ENCODE measurements at regions not wholly inside any gene's neighbourhood (a gene's known extent, or its start where the extent isn't known, plus 50 kb on each side); places are given as distances from the start of the nearest gene placed in this dataset.

DNA sequence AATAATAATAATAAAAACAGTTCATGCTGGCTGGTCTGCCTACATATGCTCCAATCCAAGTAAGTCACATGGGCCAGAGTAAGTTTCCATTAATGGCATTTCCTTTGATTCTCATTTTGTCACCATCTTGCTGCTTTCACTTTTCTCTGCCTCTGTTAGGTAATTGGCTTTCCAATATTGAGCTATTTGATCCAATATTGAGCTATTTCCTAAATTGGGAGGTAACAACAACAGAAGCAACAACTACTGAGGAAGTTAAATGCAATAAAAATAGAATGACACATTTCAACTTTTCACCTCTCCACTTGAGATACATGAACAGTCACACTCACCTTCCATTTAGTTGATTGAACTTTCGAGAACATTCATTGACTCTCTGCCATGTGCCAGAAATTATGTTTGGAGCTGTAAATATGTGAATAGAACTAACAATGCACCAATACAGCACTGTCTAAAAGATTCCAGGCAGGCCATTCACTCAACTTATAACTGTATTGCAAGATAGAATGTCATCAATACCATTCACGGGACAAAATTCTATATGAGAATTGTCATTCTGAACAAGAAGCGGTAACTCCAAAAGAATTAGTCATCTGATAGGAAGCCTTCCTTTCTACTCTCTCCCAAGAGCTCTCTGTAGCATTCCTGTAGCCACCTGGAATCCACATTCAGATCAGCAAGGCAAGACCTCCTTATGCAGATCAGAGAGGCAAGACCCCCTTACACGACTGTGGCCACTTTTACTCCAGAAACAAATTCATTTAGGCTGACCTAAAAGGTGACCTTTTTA lies 136.4 kb downstream of the PHLDA1 start:
- H3K4me1 ChIP-seq (ENCODE audit: control insufficient read depth, insufficient read depth, low read length): peaks cover 15% of the 10 kb centered on the region
- no peak overlapping the region for H3K27ac ChIP-seq (ENCODE audit: low read depth, low read length)
- no peaks in the 10 kb centered on the region for H3K36me3 ChIP-seq (ENCODE audit: control insufficient read depth, insufficient read depth, low read length)
- H3K27me3 ChIP-seq (ENCODE audit: control insufficient read depth, insufficient read depth, low read length): no peaks in the 10 kb centered on the region
- no peak overlapping the region for H3K9ac ChIP-seq (ENCODE audit: low read length)
- no peak overlapping the region for H3K4me3 ChIP-seq (ENCODE audit: low read depth, low read length)
- H3K9me3 ChIP-seq (ENCODE audit: control insufficient read depth, insufficient read depth, low read depth, low read length): no peaks in the 10 kb centered on the region

GRCh38 chr12:75893765-75894164 lies 137.8 kb downstream of the PHLDA1 start:
- Histone ChIP-seq H3K27me3 (ENCODE audit: control insufficient read depth, insufficient read depth, low read length) (no peaks in the 10 kb centered on the region), H3K9me3 (ENCODE audit: control insufficient read depth, insufficient read depth, low read depth, low read length) (no peaks in the 10 kb centered on the region), H3K4me1 (ENCODE audit: control insufficient read depth, insufficient read depth, low read length) (peaks cover 29% of the 10 kb centered on the region), H3K36me3 (ENCODE audit: control insufficient read depth, insufficient read depth, low read length) (no peaks in the 10 kb centered on the region), H3K27ac (ENCODE audit: low read depth, low read length) (no peak overlapping the region), H3K4me3 (ENCODE audit: low read depth, low read length) (no peak overlapping the region), H3K9ac (ENCODE audit: low read length) (no peak overlapping the region)

DNA sequence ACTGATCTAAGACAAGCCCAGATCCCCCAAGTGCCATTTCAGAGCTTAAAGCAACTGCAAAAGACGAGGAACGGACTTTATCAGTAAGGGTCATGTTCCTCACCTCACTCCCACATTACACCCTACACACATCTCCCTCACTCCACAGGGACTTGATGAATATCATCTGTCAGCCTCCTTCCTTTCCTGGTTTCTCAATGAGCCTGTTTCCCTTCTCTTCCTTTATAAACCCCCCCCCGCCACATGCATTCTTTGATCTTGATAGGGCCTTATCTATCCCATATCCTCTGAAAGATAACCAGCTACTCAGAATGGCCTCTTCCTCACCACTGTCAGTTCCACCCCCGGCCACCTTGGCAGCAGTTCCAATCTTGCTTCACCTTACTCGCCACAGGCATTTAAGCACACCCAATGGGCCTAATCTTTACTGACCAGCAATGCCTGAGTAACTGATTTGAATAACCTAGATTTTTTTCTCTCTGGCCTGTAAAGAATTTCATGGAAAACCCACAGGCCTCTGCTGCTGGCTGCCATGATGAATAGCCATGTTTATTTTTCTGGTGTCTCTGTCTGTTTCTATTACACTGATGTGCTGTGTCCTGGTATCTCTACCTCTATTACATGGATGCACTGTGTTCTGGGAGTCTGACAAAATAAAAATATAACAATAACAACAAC lies 138.7 kb downstream of the PHLDA1 start:
- Histone ChIP-seq H3K9ac (ENCODE audit: low read length) (peak overlapping the region; percentile 45), H3K9me3 (ENCODE audit: control insufficient read depth, insufficient read depth, low read depth, low read length) (no peaks in the 10 kb centered on the region), H3K36me3 (ENCODE audit: control insufficient read depth, insufficient read depth, low read length) (no peaks in the 10 kb centered on the region), H3K4me1 (ENCODE audit: control insufficient read depth, insufficient read depth, low read length) (peaks cover 34% of the 10 kb centered on the region), H3K27me3 (ENCODE audit: control insufficient read depth, insufficient read depth, low read length) (no peaks in the 10 kb centered on the region), H3K4me3 (ENCODE audit: low read depth, low read length) (no peak overlapping the region), H3K27ac (ENCODE audit: low read depth, low read length) (no peak overlapping the region; the same call in 1 of the 2 replicates)

GRCh38 chr12:75891072-75891471 lies 140.5 kb downstream of the PHLDA1 start:
- H3K9ac ChIP-seq (ENCODE audit: low read length): no peak overlapping the region
- peaks cover 34% of the 10 kb centered on the region for H3K4me1 ChIP-seq (ENCODE audit: control insufficient read depth, insufficient read depth, low read length)
- no peak overlapping the region for H3K27ac ChIP-seq (ENCODE audit: low read depth, low read length)

DNA sequence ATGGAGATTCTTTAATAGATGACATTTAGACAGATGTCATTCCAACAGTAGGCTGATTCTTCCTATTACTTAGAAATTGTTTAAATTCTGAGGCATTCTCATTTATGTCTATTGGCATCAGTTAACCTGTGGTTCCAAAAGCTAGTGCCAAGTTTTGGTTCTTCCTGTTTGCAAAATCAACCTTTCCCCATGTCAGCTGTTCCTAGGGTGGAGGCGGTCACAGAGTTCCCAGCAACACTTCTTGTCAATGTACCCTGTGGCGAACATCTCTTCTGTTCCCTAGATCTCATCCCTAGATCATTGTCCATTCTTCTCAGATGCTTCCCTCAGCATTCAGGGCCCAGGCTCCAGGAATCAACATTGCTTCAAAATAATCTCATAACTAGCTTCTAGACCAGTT lies 140.9 kb downstream of the PHLDA1 start:
- Histone ChIP-seq H3K4me3 (ENCODE audit: low read depth, low read length) (no peak overlapping the region), H3K9me3 (ENCODE audit: control insufficient read depth, insufficient read depth, low read depth, low read length) (no peaks in the 10 kb centered on the region), H3K9ac (ENCODE audit: low read length) (no peak overlapping the region), H3K27ac (ENCODE audit: low read depth, low read length) (no peak overlapping the region), H3K36me3 (ENCODE audit: control insufficient read depth, insufficient read depth, low read length) (no peaks in the 10 kb centered on the region), H3K4me1 (ENCODE audit: control insufficient read depth, insufficient read depth, low read length) (peaks cover 33% of the 10 kb centered on the region), H3K27me3 (ENCODE audit: control insufficient read depth, insufficient read depth, low read length) (no peaks in the 10 kb centered on the region)

More at GRCh38 chr12:75891072-75891471, 140.5 kb downstream of the PHLDA1 start:
- Histone ChIP-seq H3K36me3 (ENCODE audit: control insufficient read depth, insufficient read depth, low read length) (no peaks in the 10 kb centered on the region), H3K27me3 (ENCODE audit: control insufficient read depth, insufficient read depth, low read length) (no peaks in the 10 kb centered on the region), H3K9me3 (ENCODE audit: control insufficient read depth, insufficient read depth, low read depth, low read length) (no peaks in the 10 kb centered on the region), H3K4me3 (ENCODE audit: low read depth, low read length) (no peak overlapping the region)

GRCh38 chr12:75890141-75890540 lies 141.4 kb downstream of the PHLDA1 start:
- H3K27me3 ChIP-seq (ENCODE audit: control insufficient read depth, insufficient read depth, low read length): no peaks in the 10 kb centered on the region
- H3K27ac ChIP-seq (ENCODE audit: low read depth, low read length): no peak overlapping the region
- no peak overlapping the region for H3K4me3 ChIP-seq (ENCODE audit: low read depth, low read length)
- H3K4me1 ChIP-seq (ENCODE audit: control insufficient read depth, insufficient read depth, low read length): peaks cover 28% of the 10 kb centered on the region
- H3K9ac ChIP-seq (ENCODE audit: low read length): no peak overlapping the region
- H3K9me3 ChIP-seq (ENCODE audit: control insufficient read depth, insufficient read depth, low read depth, low read length): no peaks in the 10 kb centered on the region
- no peaks in the 10 kb centered on the region for H3K36me3 ChIP-seq (ENCODE audit: control insufficient read depth, insufficient read depth, low read length)

- H3K36me3 ChIP-seq (ENCODE audit: control insufficient read depth, insufficient read depth, low read length): no peaks in the 10 kb centered on the region
- H3K27me3 ChIP-seq (ENCODE audit: control insufficient read depth, insufficient read depth, low read length): no peaks in the 10 kb centered on the region
- H3K4me1 ChIP-seq (ENCODE audit: control insufficient read depth, insufficient read depth, low read length): peaks cover 29% of the 10 kb centered on the region
- no peak overlapping the region for H3K9ac ChIP-seq (ENCODE audit: low read length)
- no peak overlapping the region for H3K4me3 ChIP-seq (ENCODE audit: low read depth, low read length)
- H3K27ac ChIP-seq (ENCODE audit: low read depth, low read length): no peak overlapping the region
- H3K9me3 ChIP-seq (ENCODE audit: control insufficient read depth, insufficient read depth, low read depth, low read length): no peaks in the 10 kb centered on the region
Measured at GRCh38 chr12:75888874-75889613, 142.5 kb downstream of the PHLDA1 start.

- Histone ChIP-seq H3K9me3 (ENCODE audit: control insufficient read depth, insufficient read depth, low read depth, low read length) (no peaks in the 10 kb centered on the region), H3K4me3 (ENCODE audit: low read depth, low read length) (no peak overlapping the region), H3K9ac (ENCODE audit: low read length) (no peak overlapping the region), H3K36me3 (ENCODE audit: control insufficient read depth, insufficient read depth, low read length) (no peaks in the 10 kb centered on the region), H3K27me3 (ENCODE audit: control insufficient read depth, insufficient read depth, low read length) (no peaks in the 10 kb centered on the region), H3K27ac (ENCODE audit: low read depth, low read length) (no peak overlapping the region), H3K4me1 (ENCODE audit: control insufficient read depth, insufficient read depth, low read length) (peaks cover 32% of the 10 kb centered on the region)
Measured at GRCh38 chr12:75888399-75888798, 143.2 kb downstream of the PHLDA1 start.

GRCh38 chr12:75887979-75888378 lies 143.6 kb downstream of the PHLDA1 start:
- H3K4me1 ChIP-seq (ENCODE audit: control insufficient read depth, insufficient read depth, low read length): peaks cover 36% of the 10 kb centered on the region
- H3K36me3 ChIP-seq (ENCODE audit: control insufficient read depth, insufficient read depth, low read length): no peaks in the 10 kb centered on the region
- no peaks in the 10 kb centered on the region for H3K27me3 ChIP-seq (ENCODE audit: control insufficient read depth, insufficient read depth, low read length)
- no peak overlapping the region for H3K27ac ChIP-seq (ENCODE audit: low read depth, low read length)
- no peak overlapping the region for H3K9ac ChIP-seq (ENCODE audit: low read length)
- H3K4me3 ChIP-seq (ENCODE audit: low read depth, low read length): no peak overlapping the region
- H3K9me3 ChIP-seq (ENCODE audit: control insufficient read depth, insufficient read depth, low read depth, low read length): no peaks in the 10 kb centered on the region

- Histone ChIP-seq H3K4me3 (ENCODE audit: low read depth, low read length) (no peak overlapping the region), H3K9ac (ENCODE audit: low read length) (no peak overlapping the region), H3K36me3 (ENCODE audit: control insufficient read depth, insufficient read depth, low read length) (no peaks in the 10 kb centered on the region), H3K4me1 (ENCODE audit: control insufficient read depth, insufficient read depth, low read length) (peaks cover 39% of the 10 kb centered on the region), H3K27ac (ENCODE audit: low read depth, low read length) (no peak overlapping the region), H3K27me3 (ENCODE audit: control insufficient read depth, insufficient read depth, low read length) (no peaks in the 10 kb centered on the region), H3K9me3 (ENCODE audit: control insufficient read depth, insufficient read depth, low read depth, low read length) (no peaks in the 10 kb centered on the region)
Measured at GRCh38 chr12:75884465-75884985, 147.1 kb downstream of the PHLDA1 start.

DNA sequence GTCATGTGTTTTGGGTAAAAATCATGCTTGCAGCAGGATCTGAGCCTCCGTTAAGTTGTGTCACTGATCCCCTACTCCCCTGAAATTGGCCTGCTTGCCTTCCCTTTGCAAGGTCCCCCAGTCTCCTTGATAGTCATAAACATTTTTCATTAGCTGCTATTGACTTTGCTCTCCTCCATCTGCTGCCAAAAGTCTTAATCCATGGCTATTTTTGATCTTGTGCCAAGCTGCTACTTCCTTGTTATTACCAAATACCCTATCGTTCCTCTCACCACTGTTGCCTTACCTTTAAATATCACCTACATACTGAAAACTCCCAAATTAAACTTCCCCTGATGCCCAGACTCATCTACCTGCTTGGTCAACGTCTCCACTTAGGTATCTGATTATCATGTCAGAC lies 148.3 kb downstream of the PHLDA1 start:
- Histone ChIP-seq H3K9me3 (ENCODE audit: control insufficient read depth, insufficient read depth, low read depth, low read length) (no peaks in the 10 kb centered on the region), H3K4me1 (ENCODE audit: control insufficient read depth, insufficient read depth, low read length) (peaks cover 32% of the 10 kb centered on the region), H3K4me3 (ENCODE audit: low read depth, low read length) (no peak overlapping the region), H3K27me3 (ENCODE audit: control insufficient read depth, insufficient read depth, low read length) (no peaks in the 10 kb centered on the region), H3K9ac (ENCODE audit: low read length) (no peak overlapping the region), H3K36me3 (ENCODE audit: control insufficient read depth, insufficient read depth, low read length) (no peaks in the 10 kb centered on the region), H3K27ac (ENCODE audit: low read depth, low read length) (no peak overlapping the region)
